ENCODE measurements at regions not wholly inside any gene's neighbourhood (a gene's known extent, or its start where the extent isn't known, plus 50 kb on each side); places are given as distances from the start of the nearest gene placed in this dataset.

- TF ChIP-seq TAF1 (IDR thresholded peaks at IDR 0.05; ENCODE audit: borderline replicate concordance, insufficient read depth, low read length) (no peak), REST (IDR thresholded peaks at IDR 0.05; ENCODE audit: insufficient read depth in 1 of 2, low read depth in 2 of 2, low read length in 2 of 2) (no peak)
Measured at GRCh38 chr5:56606192-56606591, 209.2 kb upstream of the MAP3K1 start.

All from PFSK-1 (cell line).